Endothelial cell of umbilical vein (primary cell): ENCODE measurements at regions not wholly inside any gene's neighbourhood (a gene's known extent, or its start where the extent isn't known, plus 50 kb on each side); places are given as distances from the start of the nearest gene placed in this dataset.

Experiments
- BruUV-seq: library from RNA; stranded (reverse); fragments of 400-500 nt; replicated peaks from 2 replicates; lab custom pipeline; 2021; lab: Mats Ljungman, UMichigan
- CTCF ChIA-PET: fragments of 300-600, 350-600 bp; sonication (Branson Sonifier 250); formaldehyde crosslinking; loops from one replicate; lab custom pipeline; 2021; ENCODE audit warnings: antibody characterized with exemption, inconsistent platforms; lab: Charles Lee
- POLR2A ChIA-PET: fragments of 300-600, 350-600 bp; sonication (Branson Sonifier 250); formaldehyde crosslinking; loops from one replicate; lab custom pipeline; 2021; ENCODE audit warnings: antibody characterized with exemption, inconsistent platforms; lab: Charles Lee
- DNase-seq: peaks from one replicate; pipeline ENCODE4 v3.0.0-alpha.2; 2011; ENCODE audit warnings: low read depth, low spot score
- FAIRE-seq: peaks from 2 replicates; lab custom pipeline; 2011; peaks lifted over from hg19 to GRCh38; lab: Jason Lieb, UNC
- H2AFZ ChIP-seq: 2 replicates; pipeline ENCODE4 v1.6.0; 2012; ENCODE audit warnings: low read depth, low read length, control low read depth, inconsistent platforms
- H3K27ac ChIP-seq: 2 replicates; pipeline ENCODE4 v1.5.1; 2011; ENCODE audit warnings: low read depth, mild to moderate bottlenecking, control low read depth, low read length, moderate library complexity; ENCODE audit not compliant: insufficient read depth
- H3K27me3 ChIP-seq, 2 experiments: 2 replicates each; pipeline versions ENCODE4 v1.6.0 to v1.6.1; 2011; ENCODE audit warnings: low read length in 2 of 2, mixed read lengths in 1 of 2; ENCODE audit not compliant: control insufficient read depth in 2 of 2, insufficient read depth in 2 of 2
- H3K36me3 ChIP-seq, 2 experiments: 2 replicates in 1 of 2; 3 replicates in 1 of 2; pipeline ENCODE4 v1.5.1; 2011; ENCODE audit warnings: low read length in 2 of 2, mild to moderate bottlenecking in 1 of 2, moderate library complexity in 1 of 2; ENCODE audit not compliant: control insufficient read depth in 2 of 2, insufficient read depth in 2 of 2; ENCODE audit errors: extremely low read depth in 1 of 2
- H3K4me1 ChIP-seq: 3 replicates; pipeline ENCODE4 v1.5.1; 2011; ENCODE audit warnings: mild to moderate bottlenecking, low read length; ENCODE audit not compliant: control insufficient read depth, insufficient read depth; ENCODE audit errors: extremely low read depth
- H3K4me2 ChIP-seq: 2 replicates; pipeline ENCODE4 v1.6.1; 2011; ENCODE audit warnings: low read length, control low read depth, mixed read lengths; ENCODE audit not compliant: insufficient read depth
- H3K4me3 ChIP-seq, 3 experiments: fragments of 200-600 bp in 1 of 3; sonication (generic), shearing (Covaris generic) in 1 of 3; replicated peaks in 1 of 3; 2 replicates each; pipeline ENCODE4 v1.5.1; 2011 to 2016; ENCODE audit warnings: control low read depth in 3 of 3, low read length in 3 of 3, mild to moderate bottlenecking in 2 of 3, inconsistent platforms in 1 of 3, low read depth in 1 of 3, moderate library complexity in 1 of 3; ENCODE audit not compliant: insufficient read depth in 1 of 3
- H3K79me2 ChIP-seq: 2 replicates; pipeline ENCODE4 v1.6.0; 2012; ENCODE audit warnings: low read length, inconsistent platforms; ENCODE audit not compliant: control insufficient read depth, insufficient read depth
- H3K9ac ChIP-seq: replicated peaks from 2 replicates; pipeline ENCODE3; 2011; ENCODE audit warnings: low read length, control low read depth; ENCODE audit not compliant: insufficient read depth; ENCODE audit errors: extremely low read depth
- H3K9me1 ChIP-seq: replicated peaks from 3 replicates; pipeline ENCODE4 v1.6.0; 2011; ENCODE audit warnings: mild to moderate bottlenecking, low read length; ENCODE audit not compliant: control insufficient read depth, insufficient read depth; ENCODE audit errors: extremely low read depth
- H3K9me3 ChIP-seq: replicated peaks from 2 replicates; pipeline ENCODE4 v1.5.1; 2012; ENCODE audit warnings: low read length, inconsistent platforms; ENCODE audit not compliant: control insufficient read depth, insufficient read depth
- H4K20me1 ChIP-seq: replicated peaks from 2 replicates; pipeline ENCODE3; 2011; ENCODE audit warnings: mild to moderate bottlenecking, low read length; ENCODE audit not compliant: control insufficient read depth, insufficient read depth; ENCODE audit errors: extremely low read depth
- CTCF ChIP-seq, 2 donors: IDR thresholded peaks; 1 replicate in 1 of 2; 2 replicates in 1 of 2; pipeline ENCODE4 v1.5.1; 2011; ENCODE audit warnings: low read length in 2 of 2, mild to moderate bottlenecking in 2 of 2, moderate library complexity in 2 of 2, control low read depth in 1 of 2, inconsistent platforms in 1 of 2, low read depth in 1 of 2; ENCODE audit not compliant: insufficient read depth in 1 of 2; ENCODE audit errors: extremely low read depth in 1 of 2
- EZH2 ChIP-seq: IDR thresholded peaks from 2 replicates; pipeline ENCODE4 v1.6.1; 2012; ENCODE audit warnings: borderline replicate concordance, low read depth, mild to moderate bottlenecking, moderate library complexity, low read length, inconsistent platforms; ENCODE audit not compliant: severe bottlenecking
- FOS ChIP-seq: IDR thresholded peaks from 2 replicates; pipeline ENCODE4 v1.6.1; 2011; ENCODE audit warnings: mild to moderate bottlenecking, low read length, moderate library complexity, borderline replicate concordance; ENCODE audit not compliant: insufficient read depth
- GATA2 ChIP-seq: IDR thresholded peaks from 2 replicates; pipeline ENCODE4 v1.7.0; 2011; ENCODE audit warnings: low read depth, mild to moderate bottlenecking, moderate library complexity, mixed read lengths, low read length; ENCODE audit not compliant: insufficient read length, insufficient read depth
- JUN ChIP-seq: IDR thresholded peaks from 2 replicates; pipeline ENCODE4 v1.6.1; 2011; ENCODE audit warnings: borderline replicate concordance, low read depth; ENCODE audit not compliant: insufficient read length, insufficient read depth
- MYC ChIP-seq: IDR thresholded peaks from one replicate; pipeline ENCODE4 v1.6.1; 2011; ENCODE audit warnings: mild to moderate bottlenecking, low read depth, low read length
- POLR2A ChIP-seq: IDR thresholded peaks from 2 replicates; pipeline ENCODE4 v1.6.1; 2012; ENCODE audit warnings: low read depth, mild to moderate bottlenecking, control low read depth, low read length
- POLR2AphosphoS5 ChIP-seq: IDR thresholded peaks from 2 replicates; pipeline ENCODE4 v1.6.1; 2012; ENCODE audit warnings: low read depth, mild to moderate bottlenecking, control low read depth, low read length, moderate library complexity; ENCODE audit not compliant: insufficient read depth
- dilution Hi-C: fragments of 300-500 bp; cut with MboI; formaldehyde crosslinking; loops from one replicate; pipeline ENCODE4 v1.15.0; 2019; ENCODE audit warnings: low sequenced_read_pairs; ENCODE audit not compliant: extremely low pct_ligation_motif_present
- intact Hi-C: fragments of 100-400 bp; cut with micrococcal nuclease; formaldehyde crosslinking; loops from one replicate; pipeline ENCODE4 v1.10.0; 2022
- TF ChIP-seq, protein P1 (sequence below): IDR thresholded peaks from 2 replicates; pipeline ENCODE4 v1.6.1; 2011; ENCODE audit not compliant: insufficient read depth, insufficient read length

- CTCF ChIA-PET = interaction anchor here (0.8 to 2.8 kb wide), 8 partner anchors 9 to 1024 kb away, joined by 3 to 25 read pairs (median 7); no protein-coding TSS in a partner anchor
- TF ChIP-seq FOS (no peak), EZH2 (no peak), GATA2 (no peak), MYC (no peak), JUN (no peak), POLR2A (no peak), CTCF (IDR thresholded peaks at IDR 0.05; ENCODE audit: extremely low read depth in 1 of 2, insufficient read depth in 1 of 2, low read depth in 1 of 2, low read length in 2 of 2) (no peak), POLR2AphosphoS5 (no peak)
- TF ChIP-seq, protein P1, sequence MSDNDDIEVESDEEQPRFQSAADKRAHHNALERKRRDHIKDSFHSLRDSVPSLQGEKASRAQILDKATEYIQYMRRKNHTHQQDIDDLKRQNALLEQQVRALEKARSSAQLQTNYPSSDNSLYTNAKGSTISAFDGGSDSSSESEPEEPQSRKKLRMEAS = no peak
- intact Hi-C loops = no loop called here
- H3K27me3 ChIP-seq = peaks cover 3 to 4% of the 10 kb centered on the region in 2 experiments
- dilution Hi-C loops = no loop called here
- no peaks in the 10 kb centered on the region for H3K9me1 ChIP-seq
- FAIRE-seq = no peak
- no peak overlapping the region for H3K9ac ChIP-seq
- no peaks in the 10 kb centered on the region for H3K9me3 ChIP-seq
- H3K27ac ChIP-seq = no peak overlapping the region
- POLR2A ChIA-PET = no interaction called here
- H3K79me2 ChIP-seq = no peaks in the 10 kb centered on the region
- no peak overlapping the region for H3K4me2 ChIP-seq
- H3K4me1 ChIP-seq = no peaks in the 10 kb centered on the region
- no peak overlapping the region for H3K4me3 ChIP-seq
- H4K20me1 ChIP-seq = no peaks in the 10 kb centered on the region
- no peak overlapping the region for H2AFZ ChIP-seq
- BruUV-seq = no TSS peak
- no peak for DNase-seq
- H3K36me3 ChIP-seq = no peaks in the 10 kb centered on the region
These were observed 118.0 kb upstream of the TMEM260 start for GRCh38 chr14:56461276-56462275.
